ENCODE measurements at regions not wholly inside any gene's neighbourhood (a gene's known extent, or its start where the extent isn't known, plus 50 kb on each side); places are given as distances from the start of the nearest gene placed in this dataset.

- Histone ChIP-seq H3K4me3 (ENCODE audit: low read depth, low read length) (no peak overlapping the region), H3K9ac (ENCODE audit: low read depth, low read length) (no peak overlapping the region), H3K27me3 (ENCODE audit: control insufficient read depth, insufficient read depth, low read length) (no peaks in the 10 kb centered on the region), H3K27ac (ENCODE audit: low read depth, low read length) (no peak overlapping the region), H3K36me3 (ENCODE audit: control insufficient read depth, insufficient read depth, low read length) (no peaks in the 10 kb centered on the region), H3K4me1 (ENCODE audit: control insufficient read depth, insufficient read depth, low read length) (0 out of 2 replicates have a peak, but pooled peaks cover 4% of the 10 kb centered on the region), H3K9me3 (ENCODE audit: control insufficient read depth, insufficient read depth, low read length) (no peaks in the 10 kb centered on the region)
These were observed 106.8 kb upstream of the LIFR start for GRCh38 chr5:38663249-38663648.

- Histone ChIP-seq H3K4me3 (ENCODE audit: low read depth, low read length) (no peak overlapping the region), H3K9me3 (ENCODE audit: control insufficient read depth, insufficient read depth, low read length) (no peaks in the 10 kb centered on the region), H3K4me1 (ENCODE audit: control insufficient read depth, insufficient read depth, low read length) (no peaks in the 10 kb centered on the region), H3K27ac (ENCODE audit: low read depth, low read length) (no peak overlapping the region), H3K36me3 (ENCODE audit: control insufficient read depth, insufficient read depth, low read length) (no peaks in the 10 kb centered on the region), H3K9ac (ENCODE audit: low read depth, low read length) (no peak overlapping the region), H3K27me3 (ENCODE audit: control insufficient read depth, insufficient read depth, low read length) (no peaks in the 10 kb centered on the region)
These were observed 110.4 kb upstream of the LIFR start for GRCh38 chr5:38666668-38667498.

GRCh38 chr5:38667499-38667776 lies 111.0 kb upstream of the LIFR start:
- H3K4me3 ChIP-seq (ENCODE audit: low read depth, low read length) = no peak overlapping the region
- no peaks in the 10 kb centered on the region for H3K36me3 ChIP-seq (ENCODE audit: control insufficient read depth, insufficient read depth, low read length)
- H3K9me3 ChIP-seq (ENCODE audit: control insufficient read depth, insufficient read depth, low read length) = no peaks in the 10 kb centered on the region
- H3K9ac ChIP-seq (ENCODE audit: low read depth, low read length) = no peak overlapping the region
- no peak overlapping the region for H3K27ac ChIP-seq (ENCODE audit: low read depth, low read length)
- no peaks in the 10 kb centered on the region for H3K27me3 ChIP-seq (ENCODE audit: control insufficient read depth, insufficient read depth, low read length)
- peaks cover 3% of the 10 kb centered on the region; the same call in 1 of the 2 replicates for H3K4me1 ChIP-seq (ENCODE audit: control insufficient read depth, insufficient read depth, low read length)

GRCh38 chr5:38669361-38669880 lies 113.0 kb upstream of the LIFR start:
- H3K9me3 ChIP-seq (ENCODE audit: control insufficient read depth, insufficient read depth, low read length) = no peaks in the 10 kb centered on the region
- no peak overlapping the region for H3K4me3 ChIP-seq (ENCODE audit: low read depth, low read length)
- H3K27me3 ChIP-seq (ENCODE audit: control insufficient read depth, insufficient read depth, low read length) = no peaks in the 10 kb centered on the region
- H3K27ac ChIP-seq (ENCODE audit: low read depth, low read length) = no peak overlapping the region
- peaks cover 5% of the 10 kb centered on the region; the same call in 1 of the 2 replicates for H3K4me1 ChIP-seq (ENCODE audit: control insufficient read depth, insufficient read depth, low read length)
- H3K36me3 ChIP-seq (ENCODE audit: control insufficient read depth, insufficient read depth, low read length) = no peaks in the 10 kb centered on the region
- no peak overlapping the region for H3K9ac ChIP-seq (ENCODE audit: low read depth, low read length)

- no peaks in the 10 kb centered on the region for H3K27me3 ChIP-seq (ENCODE audit: control insufficient read depth, insufficient read depth, low read length)
- H3K9me3 ChIP-seq (ENCODE audit: control insufficient read depth, insufficient read depth, low read length) = no peaks in the 10 kb centered on the region
- no peak overlapping the region for H3K27ac ChIP-seq (ENCODE audit: low read depth, low read length)
- no peak overlapping the region for H3K9ac ChIP-seq (ENCODE audit: low read depth, low read length)
- H3K4me1 ChIP-seq (ENCODE audit: control insufficient read depth, insufficient read depth, low read length) = peaks cover 5% of the 10 kb centered on the region; the same call in 1 of the 2 replicates
- H3K4me3 ChIP-seq (ENCODE audit: low read depth, low read length) = no peak overlapping the region
- no peaks in the 10 kb centered on the region for H3K36me3 ChIP-seq (ENCODE audit: control insufficient read depth, insufficient read depth, low read length)
These were observed 113.6 kb upstream of the LIFR start for GRCh38 chr5:38670066-38670465.

GRCh38 chr5:38670878-38671277 lies 114.4 kb upstream of the LIFR start:
- H3K27ac ChIP-seq (ENCODE audit: low read depth, low read length) = no peak overlapping the region
- peaks cover 5% of the 10 kb centered on the region; the same call in 1 of the 2 replicates for H3K4me1 ChIP-seq (ENCODE audit: control insufficient read depth, insufficient read depth, low read length)
- H3K9ac ChIP-seq (ENCODE audit: low read depth, low read length) = no peak overlapping the region
- H3K36me3 ChIP-seq (ENCODE audit: control insufficient read depth, insufficient read depth, low read length) = no peaks in the 10 kb centered on the region
- no peak overlapping the region for H3K4me3 ChIP-seq (ENCODE audit: low read depth, low read length)
- no peaks in the 10 kb centered on the region for H3K27me3 ChIP-seq (ENCODE audit: control insufficient read depth, insufficient read depth, low read length)
- no peaks in the 10 kb centered on the region for H3K9me3 ChIP-seq (ENCODE audit: control insufficient read depth, insufficient read depth, low read length)

GRCh38 chr5:38672059-38672788 lies 115.8 kb upstream of the LIFR start:
- peaks cover 5% of the 10 kb centered on the region; the same call in 1 of the 2 replicates for H3K4me1 ChIP-seq (ENCODE audit: control insufficient read depth, insufficient read depth, low read length)
- H3K4me3 ChIP-seq (ENCODE audit: low read depth, low read length) = no peak overlapping the region
- H3K9ac ChIP-seq (ENCODE audit: low read depth, low read length) = no peak overlapping the region
- H3K36me3 ChIP-seq (ENCODE audit: control insufficient read depth, insufficient read depth, low read length) = no peaks in the 10 kb centered on the region
- H3K27me3 ChIP-seq (ENCODE audit: control insufficient read depth, insufficient read depth, low read length) = no peaks in the 10 kb centered on the region
- H3K9me3 ChIP-seq (ENCODE audit: control insufficient read depth, insufficient read depth, low read length) = no peaks in the 10 kb centered on the region
- peak overlapping the region; percentile 63 for H3K27ac ChIP-seq (ENCODE audit: low read depth, low read length)

GRCh38 chr5:38673671-38674071 lies 117.2 kb upstream of the LIFR start:
- no peaks in the 10 kb centered on the region for H3K36me3 ChIP-seq (ENCODE audit: control insufficient read depth, insufficient read depth, low read length)
- no peaks in the 10 kb centered on the region for H3K27me3 ChIP-seq (ENCODE audit: control insufficient read depth, insufficient read depth, low read length)
- H3K4me3 ChIP-seq (ENCODE audit: low read depth, low read length) = no peak overlapping the region
- no peaks in the 10 kb centered on the region for H3K9me3 ChIP-seq (ENCODE audit: control insufficient read depth, insufficient read depth, low read length)
- no peak overlapping the region for H3K9ac ChIP-seq (ENCODE audit: low read depth, low read length)
- no peak overlapping the region for H3K27ac ChIP-seq (ENCODE audit: low read depth, low read length)
- peaks cover 5% of the 10 kb centered on the region; the same call in 1 of the 2 replicates for H3K4me1 ChIP-seq (ENCODE audit: control insufficient read depth, insufficient read depth, low read length)

- peaks cover 5% of the 10 kb centered on the region; the same call in 1 of the 2 replicates for H3K4me1 ChIP-seq (ENCODE audit: control insufficient read depth, insufficient read depth, low read length)
- H3K36me3 ChIP-seq (ENCODE audit: control insufficient read depth, insufficient read depth, low read length) = no peaks in the 10 kb centered on the region
- no peaks in the 10 kb centered on the region for H3K27me3 ChIP-seq (ENCODE audit: control insufficient read depth, insufficient read depth, low read length)
- no peak overlapping the region for H3K9ac ChIP-seq (ENCODE audit: low read depth, low read length)
- no peak overlapping the region for H3K27ac ChIP-seq (ENCODE audit: low read depth, low read length)
- H3K4me3 ChIP-seq (ENCODE audit: low read depth, low read length) = no peak overlapping the region
- H3K9me3 ChIP-seq (ENCODE audit: control insufficient read depth, insufficient read depth, low read length) = no peaks in the 10 kb centered on the region
These were observed 119.0 kb upstream of the LIFR start for GRCh38 chr5:38675443-38675842.

- Histone ChIP-seq H3K27me3 (ENCODE audit: control insufficient read depth, insufficient read depth, low read length) (no peaks in the 10 kb centered on the region), H3K36me3 (ENCODE audit: control insufficient read depth, insufficient read depth, low read length) (no peaks in the 10 kb centered on the region), H3K27ac (ENCODE audit: low read depth, low read length) (no peak overlapping the region), H3K4me1 (ENCODE audit: control insufficient read depth, insufficient read depth, low read length) (peaks cover under 1% of the 10 kb centered on the region; the same call in 1 of the 2 replicates), H3K9me3 (ENCODE audit: control insufficient read depth, insufficient read depth, low read length) (no peaks in the 10 kb centered on the region), H3K4me3 (ENCODE audit: low read depth, low read length) (no peak overlapping the region), H3K9ac (ENCODE audit: low read depth, low read length) (no peak overlapping the region)
These were observed 121.2 kb upstream of the LIFR start for GRCh38 chr5:38677636-38678035.

GRCh38 chr5:38678076-38678475 lies 121.6 kb upstream of the LIFR start:
- Histone ChIP-seq H3K9ac (ENCODE audit: low read depth, low read length) (no peak overlapping the region), H3K27ac (ENCODE audit: low read depth, low read length) (no peak overlapping the region), H3K36me3 (ENCODE audit: control insufficient read depth, insufficient read depth, low read length) (no peaks in the 10 kb centered on the region), H3K9me3 (ENCODE audit: control insufficient read depth, insufficient read depth, low read length) (no peaks in the 10 kb centered on the region), H3K4me3 (ENCODE audit: low read depth, low read length) (no peak overlapping the region), H3K27me3 (ENCODE audit: control insufficient read depth, insufficient read depth, low read length) (no peaks in the 10 kb centered on the region), H3K4me1 (ENCODE audit: control insufficient read depth, insufficient read depth, low read length) (no peaks in the 10 kb centered on the region)
